ENCODE measurements at regions not wholly inside any gene's neighbourhood (a gene's known extent, or its start where the extent isn't known, plus 50 kb on each side); places are given as distances from the start of the nearest gene placed in this dataset.

DNA sequence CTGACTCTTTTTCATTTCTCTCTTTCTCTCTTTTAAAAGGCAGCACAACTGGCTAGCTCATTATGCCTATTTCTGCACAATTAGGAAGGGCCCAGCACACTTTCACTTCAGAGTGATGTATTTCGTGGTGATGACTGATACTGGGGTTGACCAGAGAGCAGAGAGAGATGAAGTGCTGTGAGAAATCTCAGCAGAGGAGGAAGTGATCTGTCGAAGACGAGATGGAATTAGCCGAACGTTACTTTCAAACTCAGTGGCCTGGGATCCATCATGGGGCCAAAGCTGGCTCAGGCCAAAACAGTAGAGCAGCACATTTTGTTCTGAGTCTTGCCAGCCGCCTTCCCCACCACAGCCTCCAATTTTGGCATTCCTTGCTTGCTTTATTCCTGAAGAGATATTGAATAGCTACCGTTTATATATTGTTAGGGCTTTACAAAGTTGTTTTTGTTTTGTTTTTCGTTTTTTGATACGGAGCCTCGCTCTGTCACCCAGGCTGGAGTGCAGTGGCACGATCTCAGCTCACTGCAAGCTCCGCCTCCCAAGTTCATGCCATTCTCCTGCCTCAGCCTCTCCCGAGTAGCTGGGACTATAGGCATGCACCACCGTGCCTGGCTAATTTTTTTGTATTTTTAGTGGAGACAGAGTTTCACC is 213.2 kb upstream of the ECI2 start:
- peak overlapping the region; percentile 37 for H4K91ac ChIP-seq (ENCODE audit: low read depth, low read length)
- peaks cover 45% of the 10 kb centered on the region for H3K79me1 ChIP-seq (ENCODE audit: low read length)
- H4K8ac ChIP-seq (ENCODE audit: low read depth, low read length) = no peak overlapping the region
- no peaks in the 10 kb centered on the region for H3K27me3 ChIP-seq (ENCODE audit: insufficient read depth, low read length)
- H3K36me3 ChIP-seq (ENCODE audit: control insufficient read depth in 1 of 2, insufficient read depth in 2 of 2, low read length in 2 of 2) = peaks cover 0 to 4% of the 10 kb centered on the region in 2 experiments
- peak overlapping the region; percentile 29 for H2BK5ac ChIP-seq (ENCODE audit: low read depth, low read length, poor library complexity)
- no peak overlapping the region for H3K9ac ChIP-seq (ENCODE audit: low read length)
- H3K18ac ChIP-seq (ENCODE audit: low read length) = peak overlapping the region; percentile 10
- H3K27ac ChIP-seq (ENCODE audit: low read depth, low read length) = no peak overlapping the region
- H3K4me2 ChIP-seq (ENCODE audit: low read length) = no peak overlapping the region
- no peak overlapping the region for H2AK5ac ChIP-seq (ENCODE audit: low read length)
- H2BK12ac ChIP-seq (ENCODE audit: low read length) = peak overlapping the region; percentile 41
- H3K23ac ChIP-seq (ENCODE audit: low read length) = no peak overlapping the region
- H2BK120ac ChIP-seq (ENCODE audit: insufficient read depth, low read length, poor library complexity) = no peak overlapping the region
- WGBS (ENCODE audit: extremely low coverage, insufficient coverage, insufficient read length) = 100% methylated on average over 1 of the region's 14 CpGs
- H3K9me3 ChIP-seq (ENCODE audit: insufficient read depth, low read depth, low read length) = no peaks in the 10 kb centered on the region
- DNase-seq = no peak
- H3K14ac ChIP-seq (ENCODE audit: low read length) = no peak overlapping the region
- no peak overlapping the region for H4K12ac ChIP-seq (ENCODE audit: low read depth, low read length)
- H2AFZ ChIP-seq (ENCODE audit: insufficient read depth, low read length, poor library complexity) = no peak overlapping the region
- peaks cover 37 to 45% of the 10 kb centered on the region in 2 experiments for H3K4me1 ChIP-seq (ENCODE audit: control insufficient read depth in 1 of 2, insufficient read depth in 2 of 2, low read length in 2 of 2)
- H3K4me3 ChIP-seq (ENCODE audit: low read depth, low read length) = no peak overlapping the region
- H3K79me2 ChIP-seq (ENCODE audit: control insufficient read depth, insufficient read depth, low read length, poor library complexity) = no peaks in the 10 kb centered on the region
- no peak overlapping the region for H3K4ac ChIP-seq (ENCODE audit: low read depth, low read length)

DNA sequence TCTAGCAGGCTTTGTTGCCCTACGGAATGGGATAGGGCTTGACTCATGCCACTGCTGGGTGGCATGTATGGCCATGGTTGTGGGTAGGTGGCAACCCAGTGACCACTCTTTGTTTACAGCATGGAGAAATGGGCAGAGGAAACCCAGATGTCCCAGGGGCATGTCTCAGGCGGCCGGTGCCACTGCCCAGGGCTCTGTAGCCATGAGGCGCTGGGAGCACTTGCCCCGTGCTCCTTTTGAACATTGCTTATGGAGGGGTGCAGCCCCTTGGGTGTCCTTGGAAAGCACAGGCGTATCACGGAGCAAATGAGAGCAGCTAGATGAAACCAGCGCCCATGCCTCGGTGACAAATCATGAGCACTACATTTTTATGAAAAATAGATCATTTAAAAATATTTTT is 212.5 kb upstream of the ECI2 start:
- peaks cover 34 to 42% of the 10 kb centered on the region in 2 experiments for H3K4me1 ChIP-seq (ENCODE audit: control insufficient read depth in 1 of 2, insufficient read depth in 2 of 2, low read length in 2 of 2)
- H3K14ac ChIP-seq (ENCODE audit: low read length) = peak overlapping the region; percentile 76
- H3K27ac ChIP-seq (ENCODE audit: low read depth, low read length) = peak overlapping the region; percentile 67
- H4K91ac ChIP-seq (ENCODE audit: low read depth, low read length) = peak overlapping the region; percentile 88
- peak overlapping the region; percentile 96 for H2BK12ac ChIP-seq (ENCODE audit: low read length)
- no peak overlapping the region for H3K4me3 ChIP-seq (ENCODE audit: low read depth, low read length)
- peaks cover 39% of the 10 kb centered on the region for H3K79me1 ChIP-seq (ENCODE audit: low read length)
- peak overlapping the region; percentile 42 for H4K8ac ChIP-seq (ENCODE audit: low read depth, low read length)
- H3K23ac ChIP-seq (ENCODE audit: low read length) = no peak overlapping the region
- H3K36me3 ChIP-seq (ENCODE audit: control insufficient read depth in 1 of 2, insufficient read depth in 2 of 2, low read length in 2 of 2) = peaks cover 0 to 4% of the 10 kb centered on the region in 2 experiments
- no CpG with 5 or more reads among the region's 9 CpGs for WGBS (ENCODE audit: extremely low coverage, insufficient coverage, insufficient read length)
- H4K12ac ChIP-seq (ENCODE audit: low read depth, low read length) = no peak overlapping the region
- H3K18ac ChIP-seq (ENCODE audit: low read length) = peak overlapping the region; percentile 72
- H2BK120ac ChIP-seq (ENCODE audit: insufficient read depth, low read length, poor library complexity) = peak overlapping the region; percentile 80
- H3K79me2 ChIP-seq (ENCODE audit: control insufficient read depth, insufficient read depth, low read length, poor library complexity) = no peaks in the 10 kb centered on the region
- no peaks in the 10 kb centered on the region for H3K27me3 ChIP-seq (ENCODE audit: insufficient read depth, low read length)
- no peak overlapping the region for H3K4me2 ChIP-seq (ENCODE audit: low read length)
- H3K4ac ChIP-seq (ENCODE audit: low read depth, low read length) = peak overlapping the region; percentile 44
- no peak overlapping the region for H2AFZ ChIP-seq (ENCODE audit: insufficient read depth, low read length, poor library complexity)
- H2AK5ac ChIP-seq (ENCODE audit: low read length) = peak overlapping the region; percentile 96
- no peak for DNase-seq
- H3K9ac ChIP-seq (ENCODE audit: low read length) = no peak overlapping the region
- no peaks in the 10 kb centered on the region for H3K9me3 ChIP-seq (ENCODE audit: insufficient read depth, low read depth, low read length)
- H2BK5ac ChIP-seq (ENCODE audit: low read depth, low read length, poor library complexity) = peak overlapping the region; percentile 74

DNA sequence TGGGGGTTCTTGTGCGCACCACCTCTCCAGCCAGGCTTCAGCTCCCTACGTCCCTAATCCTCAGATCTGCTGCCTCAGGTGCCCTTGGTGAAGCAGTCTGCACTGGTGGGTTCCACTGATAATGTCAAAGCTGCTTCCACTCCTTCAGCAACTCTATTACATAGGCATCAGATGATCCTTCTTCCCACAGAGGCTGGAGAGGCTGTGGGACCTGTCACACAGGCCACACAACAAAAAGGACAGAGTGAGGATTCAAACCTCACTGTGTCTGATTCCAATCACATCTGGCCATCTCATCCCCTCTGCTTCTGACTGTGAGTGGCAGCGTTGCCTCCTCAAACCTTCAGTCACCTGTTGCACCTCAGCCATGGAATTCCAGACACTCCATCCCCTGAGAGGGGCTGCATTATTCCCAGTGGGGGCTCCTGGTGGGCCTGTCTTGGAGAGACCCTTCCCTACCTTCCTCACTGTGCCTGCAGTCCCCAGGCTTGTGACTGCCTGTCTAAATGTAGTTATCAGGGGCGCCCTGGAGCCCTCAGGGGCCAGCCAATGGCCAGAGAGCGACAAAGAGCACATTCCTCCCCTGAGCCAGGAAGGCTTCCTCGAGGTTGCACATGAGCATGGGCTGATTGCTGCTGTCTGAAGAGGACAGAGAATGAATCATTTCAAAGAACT is 211.4 kb upstream of the ECI2 start:
- Histone ChIP-seq H4K91ac (ENCODE audit: low read depth, low read length) (peak overlapping the region; percentile 69), H3K14ac (ENCODE audit: low read length) (peak overlapping the region; percentile 11), H4K8ac (ENCODE audit: low read depth, low read length) (peak overlapping the region; percentile 2), H2BK12ac (ENCODE audit: low read length) (peak overlapping the region; percentile 1), H3K4me2 (ENCODE audit: low read length) (no peak overlapping the region), H3K27me3 (ENCODE audit: insufficient read depth, low read length) (no peaks in the 10 kb centered on the region), H3K4me3 (ENCODE audit: low read depth, low read length) (no peak overlapping the region), H3K9me3 (ENCODE audit: insufficient read depth, low read depth, low read length) (no peaks in the 10 kb centered on the region), H3K79me2 (ENCODE audit: control insufficient read depth, insufficient read depth, low read length, poor library complexity) (no peaks in the 10 kb centered on the region), H2BK5ac (ENCODE audit: low read depth, low read length, poor library complexity) (peak overlapping the region; percentile 37), H3K79me1 (ENCODE audit: low read length) (peaks cover 30% of the 10 kb centered on the region), H3K18ac (ENCODE audit: low read length) (peak overlapping the region; percentile 1), H4K12ac (ENCODE audit: low read depth, low read length) (no peak overlapping the region), H3K9ac (ENCODE audit: low read length) (no peak overlapping the region), H2AFZ (ENCODE audit: insufficient read depth, low read length, poor library complexity) (no peak overlapping the region), H3K4me1 (ENCODE audit: control insufficient read depth in 1 of 2, insufficient read depth in 2 of 2, low read length in 2 of 2) (peaks cover 26 to 34% of the 10 kb centered on the region in 2 experiments), H2BK120ac (ENCODE audit: insufficient read depth, low read length, poor library complexity) (peak overlapping the region; percentile 33), H3K4ac (ENCODE audit: low read depth, low read length) (no peak overlapping the region), H3K23ac (ENCODE audit: low read length) (no peak overlapping the region), H2AK5ac (ENCODE audit: low read length) (no peak overlapping the region), H3K36me3 (ENCODE audit: control insufficient read depth in 1 of 2, insufficient read depth in 2 of 2, low read length in 2 of 2) (peaks cover 0 to 4% of the 10 kb centered on the region in 2 experiments), H3K27ac (ENCODE audit: low read depth, low read length) (peak overlapping the region; percentile 67)
- DNase-seq = no peak
- no CpG with 5 or more reads among the region's 6 CpGs for WGBS (ENCODE audit: extremely low coverage, insufficient coverage, insufficient read length)

DNA sequence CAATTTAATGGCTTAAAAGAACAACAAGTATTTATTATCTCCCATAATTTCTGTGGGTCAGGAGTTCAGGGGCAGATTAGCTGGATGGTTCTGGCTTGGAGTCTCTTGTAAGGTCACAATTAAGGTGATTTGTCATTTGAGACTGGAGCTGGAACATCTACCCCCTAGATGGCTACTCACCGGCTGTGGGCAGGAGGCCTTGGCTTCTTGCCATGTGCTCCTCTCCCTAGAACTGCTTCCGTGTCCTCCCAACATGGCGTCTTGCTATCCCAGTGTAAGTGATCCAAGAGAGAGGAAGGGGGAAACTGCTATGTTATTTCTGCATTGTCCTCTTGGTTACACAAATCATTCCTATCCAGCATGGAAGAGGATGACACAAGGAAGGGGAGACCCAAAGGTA is 210.2 kb upstream of the ECI2 start:
- no peak overlapping the region for H4K12ac ChIP-seq (ENCODE audit: low read depth, low read length)
- H3K4me3 ChIP-seq (ENCODE audit: low read depth, low read length) = no peak overlapping the region

More for the DNA sequence above, 210.2 kb upstream of the ECI2 start:
- WGBS (ENCODE audit: extremely low coverage, insufficient coverage, insufficient read length) = no CpG with 5 or more reads among the region's 3 CpGs
- no peak overlapping the region for H3K9ac ChIP-seq (ENCODE audit: low read length)
- H4K91ac ChIP-seq (ENCODE audit: low read depth, low read length) = peak overlapping the region; percentile 45
- no peak overlapping the region for H3K4me2 ChIP-seq (ENCODE audit: low read length)
- H3K23ac ChIP-seq (ENCODE audit: low read length) = no peak overlapping the region
- peak overlapping the region; percentile 15 for H3K14ac ChIP-seq (ENCODE audit: low read length)
- no peak overlapping the region for H2BK12ac ChIP-seq (ENCODE audit: low read length)
- peaks cover 22% of the 10 kb centered on the region for H3K79me1 ChIP-seq (ENCODE audit: low read length)
- H2AK5ac ChIP-seq (ENCODE audit: low read length) = peak overlapping the region; percentile 3
- no peak overlapping the region for H3K18ac ChIP-seq (ENCODE audit: low read length)
- H3K27me3 ChIP-seq (ENCODE audit: insufficient read depth, low read length) = no peaks in the 10 kb centered on the region
- H2BK120ac ChIP-seq (ENCODE audit: insufficient read depth, low read length, poor library complexity) = peak overlapping the region; percentile 19
- H3K27ac ChIP-seq (ENCODE audit: low read depth, low read length) = no peak overlapping the region
- H3K79me2 ChIP-seq (ENCODE audit: control insufficient read depth, insufficient read depth, low read length, poor library complexity) = no peaks in the 10 kb centered on the region
- H3K4me1 ChIP-seq (ENCODE audit: control insufficient read depth in 1 of 2, insufficient read depth in 2 of 2, low read length in 2 of 2) = peaks cover 21 to 25% of the 10 kb centered on the region in 2 experiments
- H4K8ac ChIP-seq (ENCODE audit: low read depth, low read length) = no peak overlapping the region
- no peak overlapping the region for H3K4ac ChIP-seq (ENCODE audit: low read depth, low read length)
- DNase-seq = no peak
- peaks cover 0 to 4% of the 10 kb centered on the region in 2 experiments for H3K36me3 ChIP-seq (ENCODE audit: control insufficient read depth in 1 of 2, insufficient read depth in 2 of 2, low read length in 2 of 2)
- no peaks in the 10 kb centered on the region for H3K9me3 ChIP-seq (ENCODE audit: insufficient read depth, low read depth, low read length)
- no peak overlapping the region for H2AFZ ChIP-seq (ENCODE audit: insufficient read depth, low read length, poor library complexity)
- H2BK5ac ChIP-seq (ENCODE audit: low read depth, low read length, poor library complexity) = no peak overlapping the region
